ENCODE measurements at regions not wholly inside any gene's neighbourhood (a gene's known extent, or its start where the extent isn't known, plus 50 kb on each side); places are given as distances from the start of the nearest gene placed in this dataset.
"Not testable (repeated sequence)": the region's sequence is repeated elsewhere in the genome, so short reads cannot be mapped to it uniquely, and the experiment has no call there.

- CTCF ChIA-PET = interaction anchor here (1.4 kb wide), 1 partner anchor 13 kb away, joined by 3 read pairs; no protein-coding TSS in a partner anchor
- DNase-seq (ENCODE audit: low read depth, low spot score) = no peak
- H3K4me3 ChIP-seq (ENCODE audit: low read depth, low read length) = no peak overlapping the region
- TF ChIP-seq CTCF (IDR thresholded peaks at IDR 0.05; ENCODE audit: insufficient read depth, low read length, missing control alignments) = no peak
- POLR2A ChIA-PET = no interaction called here
These were observed 420.8 kb upstream of the DPH6 start for GRCh38 chr15:35966781-35967180.

DNA sequence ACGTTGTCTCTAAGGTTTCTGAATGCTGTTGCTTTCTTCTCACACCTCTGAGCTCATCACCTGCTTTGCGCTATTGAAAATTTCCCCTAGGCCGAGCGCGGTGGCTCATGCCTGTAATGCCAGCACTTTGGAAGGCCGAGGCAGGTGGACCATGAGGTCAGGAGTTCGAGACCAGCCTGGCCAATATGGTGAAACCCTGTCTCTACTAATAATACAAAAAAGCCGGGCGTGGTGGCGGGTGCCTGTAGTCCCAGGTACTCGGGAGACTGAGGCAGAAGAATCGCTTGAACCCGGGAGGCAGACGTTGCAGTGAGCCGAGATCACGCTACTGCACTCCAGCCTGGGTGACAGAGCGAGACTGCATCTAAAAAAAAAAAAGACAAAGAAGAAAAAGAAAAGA lies 422.0 kb upstream of the DPH6 start:
- CTCF ChIA-PET; DNase-seq (ENCODE audit: low read depth, low spot score); H3K4me3 ChIP-seq (ENCODE audit: low read depth, low read length); POLR2A ChIA-PET: not testable (repeated sequence)

DNA sequence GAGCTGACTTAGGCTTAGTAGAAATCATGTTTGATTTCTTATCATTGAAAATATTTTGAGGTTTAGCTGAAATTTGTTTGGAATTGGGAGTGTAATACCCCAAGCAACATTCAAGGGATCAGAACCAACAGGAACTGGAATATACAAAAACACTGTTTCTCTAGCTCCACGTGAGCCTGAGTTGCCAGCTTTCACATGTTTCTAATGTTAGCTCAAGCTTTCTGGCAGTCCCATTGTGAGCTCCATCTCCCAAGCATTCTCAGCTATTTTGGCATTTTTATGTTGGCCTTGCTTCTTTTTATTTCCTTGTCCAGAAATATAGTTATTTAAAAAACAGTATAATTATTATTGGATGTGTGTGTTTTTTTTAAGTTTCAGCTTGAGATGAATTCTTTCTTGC lies 427.1 kb upstream of the DPH6 start:
- H3K4me3 ChIP-seq (ENCODE audit: low read depth, low read length) = no peak overlapping the region
- POLR2A ChIA-PET = no interaction called here
- CTCF ChIA-PET = no interaction called here
- no peak for TF ChIP-seq CTCF (IDR thresholded peaks at IDR 0.05; ENCODE audit: insufficient read depth, low read length, missing control alignments)
- DNase-seq (ENCODE audit: low read depth, low spot score) = no peak

DNA sequence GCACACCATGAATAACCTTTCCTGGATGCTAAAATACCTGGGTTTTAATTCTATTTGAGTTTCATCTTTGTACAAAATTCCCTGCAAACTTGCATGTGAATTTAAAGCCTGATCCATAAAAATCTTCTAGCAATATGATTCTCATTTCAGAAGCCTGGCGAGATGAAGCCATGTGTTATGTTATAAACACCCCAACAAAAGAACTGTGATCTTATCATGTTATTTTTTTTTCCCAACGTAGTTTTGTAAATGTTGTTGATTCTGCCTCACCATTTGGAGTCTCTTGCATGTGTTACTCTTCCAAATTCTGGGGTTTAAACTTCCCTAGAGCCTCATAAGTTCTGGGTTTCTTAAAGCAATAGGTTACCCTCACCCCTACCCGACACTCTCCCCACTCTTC lies 428.1 kb upstream of the DPH6 start:
- POLR2A ChIA-PET = no interaction called here
- TF ChIP-seq CTCF (IDR thresholded peaks at IDR 0.05; ENCODE audit: insufficient read depth, low read length, missing control alignments) = no peak
- CTCF ChIA-PET = interaction anchor here (1.4 to 1.8 kb wide), 2 partner anchors 8 to 10 kb away, joined by 3 to 6 read pairs; no protein-coding TSS in a partner anchor

DNA sequence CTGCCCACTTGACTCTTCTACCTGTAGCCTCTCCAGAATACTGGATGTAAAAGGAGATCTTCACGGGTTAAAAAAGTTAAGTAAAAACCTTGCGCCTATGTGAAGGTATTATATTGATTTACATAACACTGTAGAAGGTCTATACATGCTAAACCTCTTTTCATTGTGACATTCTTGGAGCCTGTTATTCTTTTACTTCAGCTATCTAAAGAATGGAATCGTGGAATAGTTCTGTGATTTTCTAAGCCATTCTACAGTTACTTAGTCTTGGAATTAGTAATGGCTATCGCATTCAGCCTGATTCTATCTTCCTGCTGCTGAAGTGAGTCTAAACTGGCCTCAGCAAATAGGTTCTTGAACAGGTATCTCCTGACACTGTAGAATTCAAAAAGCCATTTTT lies 430.0 kb upstream of the DPH6 start:
- TF ChIP-seq CTCF (IDR thresholded peaks at IDR 0.05; ENCODE audit: insufficient read depth, low read length, missing control alignments) = no peak
- POLR2A ChIA-PET = no interaction called here
- H3K4me3 ChIP-seq (ENCODE audit: low read depth, low read length) = no peak overlapping the region
- DNase-seq (ENCODE audit: low read depth, low spot score) = no peak
- CTCF ChIA-PET = no interaction called here

More for the DNA sequence above, 428.1 kb upstream of the DPH6 start:
- H3K4me3 ChIP-seq (ENCODE audit: low read depth, low read length) = no peak overlapping the region
- no peak for DNase-seq (ENCODE audit: low read depth, low spot score)

GRCh38 chr15:35979608-35980007 lies 433.6 kb upstream of the DPH6 start:
- POLR2A ChIA-PET = no interaction called here
- CTCF ChIA-PET = no interaction called here
- no peak overlapping the region for H3K4me3 ChIP-seq (ENCODE audit: low read depth, low read length)
- no peak for DNase-seq (ENCODE audit: low read depth, low spot score)
- TF ChIP-seq CTCF (IDR thresholded peaks at IDR 0.05; ENCODE audit: insufficient read depth, low read length, missing control alignments) = no peak

GRCh38 chr15:35980719-35981118 lies 434.8 kb upstream of the DPH6 start:
- no peak for TF ChIP-seq CTCF (IDR thresholded peaks at IDR 0.05; ENCODE audit: insufficient read depth, low read length, missing control alignments)
- DNase-seq (ENCODE audit: low read depth, low spot score) = no peak
- H3K4me3 ChIP-seq (ENCODE audit: low read depth, low read length) = no peak overlapping the region
- ChIA-PET POLR2A (no interaction called here), CTCF (no interaction called here)

Data from AG04449 (cell line).